Muscle layer of duodenum (tissue), 2 donors: ENCODE measurements at regions not wholly inside any gene's neighbourhood (a gene's known extent, or its start where the extent isn't known, plus 50 kb on each side); places are given as distances from the start of the nearest gene placed in this dataset.

ENCODE experiments used
- H3K27ac ChIP-seq: one replicate; pipeline ENCODE4 v1.7.0; 2013; ENCODE audit warnings: mild to moderate bottlenecking, low read length
- H3K27me3 ChIP-seq: one replicate; pipeline ENCODE4 v1.7.0; 2013; ENCODE audit warnings: low read depth, mild to moderate bottlenecking, control low read depth, low read length
- H3K36me3 ChIP-seq, 2 donors: one replicate each; pipeline ENCODE4 v1.7.0; 2013; ENCODE audit warnings: low read length in 2 of 2, control low read depth in 1 of 2, mild to moderate bottlenecking in 1 of 2; ENCODE audit not compliant: insufficient read depth in 2 of 2, control insufficient read depth in 1 of 2
- H3K4me1 ChIP-seq, 2 donors: one replicate each; pipeline ENCODE4 v1.7.0; 2013; ENCODE audit warnings: low read length in 2 of 2, mild to moderate bottlenecking in 2 of 2, control low read depth in 1 of 2, moderate library complexity in 1 of 2; ENCODE audit not compliant: insufficient read depth in 2 of 2, control insufficient read depth in 1 of 2
- H3K4me3 ChIP-seq, 2 donors: one replicate each; pipeline ENCODE4 v1.7.0; 2013; ENCODE audit warnings: low read length in 2 of 2, low read depth in 1 of 2, mild to moderate bottlenecking in 1 of 2
- H3K9me3 ChIP-seq, 2 donors: one replicate each; pipeline ENCODE4 v1.7.0; 2013; ENCODE audit warnings: low read length in 2 of 2, control low read depth in 1 of 2, mild to moderate bottlenecking in 1 of 2; ENCODE audit not compliant: control insufficient read depth in 1 of 2
- donor health status: healthy.

- H3K4me1 ChIP-seq = no peaks in the 10 kb centered on the region
- H3K36me3 ChIP-seq = no peaks in the 10 kb centered on the region
- no peak overlapping the region for H3K27ac ChIP-seq
- H3K27me3 ChIP-seq = no peaks in the 10 kb centered on the region
- no peaks in the 10 kb centered on the region for H3K9me3 ChIP-seq
- no peak overlapping the region for H3K4me3 ChIP-seq
Measured at GRCh38 chrY:7448687-7449086, 537.1 kb upstream of the AMELY start.

GRCh38 chrY:7447881-7448516 is 536.4 kb upstream of the AMELY start:
- Histone ChIP-seq H3K4me1 (no peaks in the 10 kb centered on the region), H3K9me3 (no peaks in the 10 kb centered on the region), H3K27ac (no peak overlapping the region), H3K36me3 (no peaks in the 10 kb centered on the region), H3K27me3 (no peaks in the 10 kb centered on the region), H3K4me3 (no peak overlapping the region)

GRCh38 chrY:7444141-7444540 is 532.6 kb upstream of the AMELY start:
- Histone ChIP-seq H3K4me1 (no peaks in the 10 kb centered on the region), H3K9me3 (no peaks in the 10 kb centered on the region), H3K36me3 (no peaks in the 10 kb centered on the region), H3K27me3 (no peaks in the 10 kb centered on the region), H3K27ac (no peak overlapping the region), H3K4me3 (no peak overlapping the region)

- H3K4me3 ChIP-seq = no peak overlapping the region
- no peaks in the 10 kb centered on the region for H3K27me3 ChIP-seq
- H3K36me3 ChIP-seq = no peaks in the 10 kb centered on the region
- H3K9me3 ChIP-seq = no peaks in the 10 kb centered on the region
- H3K27ac ChIP-seq = no peak overlapping the region
- H3K4me1 ChIP-seq = no peaks in the 10 kb centered on the region
Measured at GRCh38 chrY:7440796-7441530, 529.4 kb upstream of the AMELY start.

GRCh38 chrY:7437086-7437485 is 525.5 kb upstream of the AMELY start:
- Histone ChIP-seq H3K27ac (no peak overlapping the region), H3K4me3 (no peak overlapping the region), H3K27me3 (no peaks in the 10 kb centered on the region), H3K36me3 (no peaks in the 10 kb centered on the region), H3K4me1 (no peaks in the 10 kb centered on the region), H3K9me3 (no peaks in the 10 kb centered on the region)

GRCh38 chrY:7433817-7434809 is 522.6 kb upstream of the AMELY start:
- Histone ChIP-seq H3K4me3 (no peak overlapping the region), H3K9me3 (no peaks in the 10 kb centered on the region), H3K27ac (no peak overlapping the region), H3K4me1 (no peaks in the 10 kb centered on the region), H3K36me3 (no peaks in the 10 kb centered on the region), H3K27me3 (no peaks in the 10 kb centered on the region)

GRCh38 chrY:7419165-7419564 is 507.6 kb upstream of the AMELY start:
- no peak overlapping the region for H3K4me3 ChIP-seq
- no peak overlapping the region for H3K27ac ChIP-seq
- H3K4me1 ChIP-seq = no peaks in the 10 kb centered on the region
- no peaks in the 10 kb centered on the region for H3K9me3 ChIP-seq
- no peaks in the 10 kb centered on the region for H3K27me3 ChIP-seq
- no peaks in the 10 kb centered on the region for H3K36me3 ChIP-seq

- no peak overlapping the region for H3K27ac ChIP-seq
- H3K36me3 ChIP-seq = no peaks in the 10 kb centered on the region
- no peaks in the 10 kb centered on the region for H3K27me3 ChIP-seq
- no peaks in the 10 kb centered on the region for H3K4me1 ChIP-seq
- no peaks in the 10 kb centered on the region for H3K9me3 ChIP-seq
- no peak overlapping the region for H3K4me3 ChIP-seq
Measured at GRCh38 chrY:7417946-7418345, 506.4 kb upstream of the AMELY start.

- Histone ChIP-seq H3K4me3 (no peak overlapping the region), H3K27ac (no peak overlapping the region), H3K36me3 (no peaks in the 10 kb centered on the region), H3K27me3 (no peaks in the 10 kb centered on the region), H3K9me3 (no peaks in the 10 kb centered on the region), H3K4me1 (no peaks in the 10 kb centered on the region)
Measured at GRCh38 chrY:7416406-7416805, 504.9 kb upstream of the AMELY start.

GRCh38 chrY:7415157-7415633 is 503.6 kb upstream of the AMELY start:
- H3K4me3 ChIP-seq = no peak overlapping the region
- H3K9me3 ChIP-seq = no peaks in the 10 kb centered on the region
- H3K27ac ChIP-seq = no peak overlapping the region
- no peaks in the 10 kb centered on the region for H3K27me3 ChIP-seq
- H3K4me1 ChIP-seq = no peaks in the 10 kb centered on the region
- H3K36me3 ChIP-seq = no peaks in the 10 kb centered on the region

GRCh38 chrY:7390056-7390455 is 478.5 kb upstream of the AMELY start:
- no peaks in the 10 kb centered on the region for H3K36me3 ChIP-seq
- peaks cover 11 to 19% of the 10 kb centered on the region in 2 donors for H3K9me3 ChIP-seq
- no peaks in the 10 kb centered on the region for H3K27me3 ChIP-seq
- H3K27ac ChIP-seq = no peak overlapping the region
- H3K4me1 ChIP-seq = no peaks in the 10 kb centered on the region
- no peak overlapping the region for H3K4me3 ChIP-seq
